ENCODE measurements at regions not wholly inside any gene's neighbourhood (a gene's known extent, or its start where the extent isn't known, plus 50 kb on each side); places are given as distances from the start of the nearest gene placed in this dataset.

GRCh38 chr11:122204206-122204605 lies 88.2 kb upstream of the BLID start:
- Histone ChIP-seq H3K4me3 (ENCODE audit: low read depth, low read length) (no peak overlapping the region), H3K36me3 (replicated peaks) (no peaks in the 10 kb centered on the region), H3K27ac (peak overlapping the region; percentile 74), H3K27me3 (replicated peaks) (no peaks in the 10 kb centered on the region)
- TF ChIP-seq CTCF (IDR thresholded peaks at IDR 0.05; ENCODE audit: low read depth, low read length, missing control alignments), result no peak
- peak; percentile 92 for DNase-seq
- in situ Hi-C loops (cut with HindIII; ENCODE audit: low pct_ligation_motif_present, low sequenced_read_pairs), result no loop called here

- Histone ChIP-seq H3K27me3 (replicated peaks) (no peaks in the 10 kb centered on the region), H3K27ac (peak overlapping the region; percentile 74), H3K4me3 (ENCODE audit: low read depth, low read length) (peak overlapping the region; percentile 60), H3K36me3 (replicated peaks) (no peaks in the 10 kb centered on the region)
- DNase-seq, result peak; percentile 69
- peak; percentile 100 for TF ChIP-seq CTCF (IDR thresholded peaks at IDR 0.05; ENCODE audit: low read depth, low read length, missing control alignments)
- in situ Hi-C loops (cut with HindIII; ENCODE audit: low pct_ligation_motif_present, low sequenced_read_pairs), result no loop called here
Observed at GRCh38 chr11:122202951-122203456, 87.0 kb upstream of the BLID start.

GRCh38 chr11:122202161-122202950 lies 86.3 kb upstream of the BLID start:
- Histone ChIP-seq H3K4me3 (ENCODE audit: low read depth, low read length) (peak overlapping the region; percentile 60), H3K27ac (peak overlapping the region; percentile 74), H3K27me3 (replicated peaks) (no peaks in the 10 kb centered on the region), H3K36me3 (replicated peaks) (no peaks in the 10 kb centered on the region)
- no peak for TF ChIP-seq CTCF (IDR thresholded peaks at IDR 0.05; ENCODE audit: low read depth, low read length, missing control alignments)
- in situ Hi-C loops (cut with HindIII; ENCODE audit: low pct_ligation_motif_present, low sequenced_read_pairs), result no loop called here
- peak; percentile 76 for DNase-seq

- no peak for DNase-seq
Observed at GRCh38 chr11:122201106-122201505, 85.1 kb upstream of the BLID start.

GRCh38 chr11:122199661-122200060 lies 83.6 kb upstream of the BLID start:
- Histone ChIP-seq H3K27ac (peak overlapping the region; percentile 47), H3K36me3 (replicated peaks) (no peaks in the 10 kb centered on the region), H3K4me3 (ENCODE audit: low read depth, low read length) (no peak overlapping the region), H3K27me3 (replicated peaks) (no peaks in the 10 kb centered on the region)
- in situ Hi-C loops (cut with HindIII; ENCODE audit: low pct_ligation_motif_present, low sequenced_read_pairs), result no loop called here
- TF ChIP-seq CTCF (IDR thresholded peaks at IDR 0.05; ENCODE audit: low read depth, low read length, missing control alignments), result no peak
- no peak for DNase-seq

More at GRCh38 chr11:122201106-122201505, 85.1 kb upstream of the BLID start:
- no peaks in the 10 kb centered on the region for H3K27me3 ChIP-seq (replicated peaks)
- no peak for TF ChIP-seq CTCF (IDR thresholded peaks at IDR 0.05; ENCODE audit: low read depth, low read length, missing control alignments)
- H3K36me3 ChIP-seq (replicated peaks), result no peaks in the 10 kb centered on the region
- peak overlapping the region; percentile 28 for H3K4me3 ChIP-seq (ENCODE audit: low read depth, low read length)
- H3K27ac ChIP-seq, result peak overlapping the region; percentile 29
- in situ Hi-C loops (cut with HindIII; ENCODE audit: low pct_ligation_motif_present, low sequenced_read_pairs), result no loop called here
